ENCODE measurements at regions not wholly inside any gene's neighbourhood (a gene's known extent, or its start where the extent isn't known, plus 50 kb on each side); places are given as distances from the start of the nearest gene placed in this dataset.
A peak's percentile ranks its signal among the peaks of the same experiment; 100 is the strongest.

- no peak for DNase-seq (ENCODE audit: low spot score)
Observed at GRCh38 chr1:98422816-98423215, 238.7 kb upstream of the SNX7 start.

- no peak for DNase-seq (ENCODE audit: low spot score)
Observed at GRCh38 chr1:98421085-98421435, 240.5 kb upstream of the SNX7 start.

- DNase-seq (ENCODE audit: low spot score), result no peak
Observed at GRCh38 chr1:98420376-98421084, 241.0 kb upstream of the SNX7 start.

- no peak for DNase-seq (ENCODE audit: low spot score)
Observed at GRCh38 chr1:98417820-98418219, 243.7 kb upstream of the SNX7 start.

GRCh38 chr1:98410082-98410481, 251.4 kb upstream of the SNX7 start:
- DNase-seq (ENCODE audit: low spot score), result no peak

GRCh38 chr1:98406352-98407088, 255.0 kb upstream of the SNX7 start:
- DNase-seq (ENCODE audit: low spot score), result no peak

- peak; percentile 28 for DNase-seq (ENCODE audit: low spot score)
Observed at GRCh38 chr1:98405581-98406074, 255.9 kb upstream of the SNX7 start.

GRCh38 chr1:98404866-98405265, 256.7 kb upstream of the SNX7 start:
- DNase-seq (ENCODE audit: low spot score), result no peak

GRCh38 chr1:98403963-98404480, 257.5 kb upstream of the SNX7 start:
- DNase-seq (ENCODE audit: low spot score), result no peak

GRCh38 chr1:98402860-98403259, 258.7 kb upstream of the SNX7 start:
- no peak for DNase-seq (ENCODE audit: low spot score)

- no peak for DNase-seq (ENCODE audit: low spot score)
Observed at GRCh38 chr1:98400446-98400845, 261.1 kb upstream of the SNX7 start.

GRCh38 chr1:98399218-98399617, 262.3 kb upstream of the SNX7 start:
- no peak for DNase-seq (ENCODE audit: low spot score)

GRCh38 chr1:98398649-98399048, 262.9 kb upstream of the SNX7 start:
- no peak for DNase-seq (ENCODE audit: low spot score)

- peak; percentile 25 for DNase-seq (ENCODE audit: low spot score)
Observed at GRCh38 chr1:98398092-98398491, 263.4 kb upstream of the SNX7 start.

GRCh38 chr1:98393719-98394118, 267.8 kb upstream of the SNX7 start:
- no peak for DNase-seq (ENCODE audit: low spot score)

- DNase-seq (ENCODE audit: low spot score), result no peak
Observed at GRCh38 chr1:98391175-98391574, 270.3 kb upstream of the SNX7 start.

- no peak for DNase-seq (ENCODE audit: low spot score)
Observed at GRCh38 chr1:98389809-98390208, 271.7 kb upstream of the SNX7 start.

GRCh38 chr1:98388441-98388840, 273.1 kb upstream of the SNX7 start:
- peak; percentile 75 for DNase-seq (ENCODE audit: low spot score)

GRCh38 chr1:98387701-98388100, 273.8 kb upstream of the SNX7 start:
- no peak for DNase-seq (ENCODE audit: low spot score)

GRCh38 chr1:98386675-98387440, 274.7 kb upstream of the SNX7 start:
- DNase-seq (ENCODE audit: low spot score), result no peak

GRCh38 chr1:98385652-98386051, 275.9 kb upstream of the SNX7 start:
- DNase-seq (ENCODE audit: low spot score), result no peak

- DNase-seq (ENCODE audit: low spot score), result no peak
Observed at GRCh38 chr1:98384461-98385141, 276.9 kb upstream of the SNX7 start.

All from A172 (cell line).